IMR-90 (cell line): ENCODE measurements at regions not wholly inside any gene's neighbourhood (a gene's known extent, or its start where the extent isn't known, plus 50 kb on each side); places are given as distances from the start of the nearest gene placed in this dataset.

Source experiments
- ATAC-seq: fragments of 200-7000 bp; cut with Tn5 transposase; 2 replicates; pipeline ENCODE4 v1.9.1; 2020; ENCODE audit warnings: low read depth, mild to moderate bottlenecking, moderate library complexity
- BruUV-seq: library from RNA; stranded (reverse); fragments of 400-500 nt; replicated peaks from 2 replicates; lab custom pipeline; 2021; lab: Mats Ljungman, UMichigan
- CTCF ChIA-PET: fragments of 300-600 bp; formaldehyde crosslinking; extraction: SDS; loops from one replicate; lab custom pipeline; 2021; ENCODE audit warnings: antibody characterized with exemption; lab: Yijun Ruan, JAX
- POLR2A ChIA-PET: fragments of 300-600 bp; sonication (Branson Sonifier 250); formaldehyde crosslinking; loops from one replicate; lab custom pipeline; 2022; ENCODE audit warnings: antibody characterized with exemption; ENCODE audit not compliant: unreplicated experiment; lab: Charles Lee
- DNase-seq: peaks from one replicate; pipeline ENCODE4 v3.0.0; 2013
- H2AFZ ChIP-seq: replicated peaks from 2 replicates; pipeline ENCODE3; 2013; ENCODE audit warnings: low read length, mild to moderate bottlenecking; ENCODE audit not compliant: poor library complexity
- H2AK5ac ChIP-seq: 2 replicates; pipeline ENCODE4 v1.6.1; 2013; ENCODE audit warnings: low read depth, low read length, inconsistent platforms
- H2AK9ac ChIP-seq: replicated peaks from 2 replicates; pipeline ENCODE3; 2013; ENCODE audit warnings: mild to moderate bottlenecking, low read depth, low read length, moderate library complexity; ENCODE audit not compliant: poor library complexity
- H2BK120ac ChIP-seq: 2 replicates; pipeline ENCODE4 v1.6.1; 2013; ENCODE audit warnings: low read depth, low read length, inconsistent platforms
- H2BK15ac ChIP-seq: 3 replicates; pipeline ENCODE4 v1.6.1; 2013; ENCODE audit warnings: low read depth, low read length, inconsistent platforms
- H2BK20ac ChIP-seq: 2 replicates; pipeline ENCODE4 v1.6.1; 2013; ENCODE audit warnings: low read depth, mild to moderate bottlenecking, inconsistent platforms, low read length, moderate library complexity
- H2BK5ac ChIP-seq: 2 replicates; pipeline ENCODE4 v1.6.1; 2013; ENCODE audit warnings: mild to moderate bottlenecking, low read depth, low read length, inconsistent platforms; ENCODE audit not compliant: poor library complexity, severe bottlenecking
- H3K14ac ChIP-seq: replicated peaks from 2 replicates; pipeline ENCODE4 v1.6.1; 2013; ENCODE audit warnings: low read depth, low read length, inconsistent platforms
- H3K18ac ChIP-seq: 2 replicates; pipeline ENCODE4 v1.6.1; 2013; ENCODE audit warnings: low read depth, low read length, control low read depth
- H3K23ac ChIP-seq: 2 replicates; pipeline ENCODE4 v1.6.1; 2013; ENCODE audit warnings: low read depth, low read length, inconsistent platforms
- H3K27ac ChIP-seq: 2 replicates; pipeline ENCODE4 v1.5.1; 2013; ENCODE audit warnings: mild to moderate bottlenecking, control low read depth, low read length; ENCODE audit not compliant: insufficient read depth
- H3K27me3 ChIP-seq: 2 replicates; pipeline ENCODE4 v1.6.1; 2013; ENCODE audit warnings: low read length; ENCODE audit not compliant: control insufficient read depth, insufficient read depth
- H3K36me3 ChIP-seq: 2 replicates; pipeline ENCODE4 v1.6.1; 2013; ENCODE audit warnings: low read length, mixed read lengths; ENCODE audit not compliant: control insufficient read depth, insufficient read depth
- H3K4ac ChIP-seq: 2 replicates; pipeline ENCODE4 v1.6.1; 2013; ENCODE audit warnings: low read depth, low read length, inconsistent platforms
- H3K4me1 ChIP-seq: 2 replicates; pipeline ENCODE4 v1.6.1; 2013; ENCODE audit warnings: low read length, mixed read lengths; ENCODE audit not compliant: control insufficient read depth, insufficient read depth
- H3K4me2 ChIP-seq: 2 replicates; pipeline ENCODE4 v1.6.1; 2013; ENCODE audit warnings: low read depth, mild to moderate bottlenecking, control low read depth, low read length, moderate library complexity
- H3K4me3 ChIP-seq: 2 replicates; pipeline ENCODE4 v1.5.1; 2013; ENCODE audit warnings: low read depth, mild to moderate bottlenecking, control low read depth, low read length, moderate library complexity; ENCODE audit not compliant: insufficient read depth
- H3K56ac ChIP-seq: 2 replicates; pipeline ENCODE4 v1.6.1; 2013; ENCODE audit warnings: low read length, inconsistent platforms; ENCODE audit not compliant: insufficient read depth; ENCODE audit errors: extremely low read depth
- H3K79me1 ChIP-seq, 2 experiments: 2 replicates each; pipeline ENCODE4 v1.6.1; 2013; ENCODE audit warnings: low read length in 2 of 2, inconsistent platforms in 1 of 2, low read depth in 1 of 2
- H3K9ac ChIP-seq: 2 replicates; pipeline ENCODE4 v1.6.1; 2013; ENCODE audit warnings: low read depth, low read length, control low read depth
- H3K9me1 ChIP-seq: 2 replicates; pipeline ENCODE4 v1.6.1; 2013; ENCODE audit warnings: low read length, inconsistent platforms; ENCODE audit not compliant: insufficient read depth
- H3K9me3 ChIP-seq: 2 replicates; pipeline ENCODE4 v1.6.1; 2013; ENCODE audit warnings: low read length; ENCODE audit not compliant: control insufficient read depth, insufficient read depth
- H4K20me1 ChIP-seq: 2 replicates; pipeline ENCODE4 v1.6.1; 2013; ENCODE audit warnings: low read length, inconsistent platforms; ENCODE audit not compliant: insufficient read depth
- H4K5ac ChIP-seq: 2 replicates; pipeline ENCODE4 v1.6.1; 2013; ENCODE audit warnings: mild to moderate bottlenecking, low read depth, low read length, control low read depth
- H4K8ac ChIP-seq, 2 experiments: 2 replicates each; pipeline ENCODE4 v1.6.1; 2013; ENCODE audit warnings: low read depth in 2 of 2, low read length in 2 of 2, control low read depth in 1 of 2, inconsistent platforms in 1 of 2
- H4K91ac ChIP-seq: 2 replicates; pipeline ENCODE4 v1.6.1; 2013; ENCODE audit warnings: low read depth, low read length, inconsistent platforms; ENCODE audit not compliant: insufficient read depth
- BHLHE40 ChIP-seq: fragments of 150-350 bp; IDR thresholded peaks from 2 replicates; pipeline ENCODE4 v1.6.1; 2016; ENCODE audit warnings: mild to moderate bottlenecking, low read depth, low read length
- CEBPB ChIP-seq: IDR thresholded peaks from 2 replicates; pipeline ENCODE4 v1.6.1; 2012; ENCODE audit warnings: low read depth, low read length, improper control_type of control experiment
- CHD1 ChIP-seq: IDR thresholded peaks from 2 replicates; pipeline ENCODE4 v1.6.1; 2012; ENCODE audit warnings: low read depth, low read length, improper control_type of control experiment
- FOS ChIP-seq: fragments of 150-350 bp; IDR thresholded peaks from 2 replicates; pipeline ENCODE4 v1.6.1; 2016; ENCODE audit warnings: low read depth, low read length
- MAZ ChIP-seq: IDR thresholded peaks from 2 replicates; pipeline ENCODE4 v1.6.1; 2012; ENCODE audit warnings: low read depth, mild to moderate bottlenecking, low read length, improper control_type of control experiment, moderate library complexity, borderline replicate concordance
- MXI1 ChIP-seq: IDR thresholded peaks from 2 replicates; pipeline ENCODE4 v1.6.1; 2012; ENCODE audit warnings: low read depth, mild to moderate bottlenecking, low read length, moderate library complexity, borderline replicate concordance
- NFE2L2 ChIP-seq: fragments of 150-350 bp; IDR thresholded peaks from 2 replicates; pipeline ENCODE4 v1.6.1; 2016; ENCODE audit warnings: low read depth, mild to moderate bottlenecking, low read length
- POLR2A ChIP-seq: IDR thresholded peaks from 2 replicates; pipeline ENCODE4 v1.6.1; 2012; ENCODE audit warnings: mild to moderate bottlenecking, low read depth, low read length
- RAD21 ChIP-seq: IDR thresholded peaks from 2 replicates; pipeline ENCODE4 v1.6.1; 2012; ENCODE audit warnings: low read length, improper control_type of control experiment
- RCOR1 ChIP-seq: IDR thresholded peaks from 2 replicates; pipeline ENCODE4 v1.6.1; 2012; ENCODE audit warnings: mild to moderate bottlenecking, low read length, improper control_type of control experiment; ENCODE audit not compliant: insufficient replicate concordance
- RFX5 ChIP-seq: IDR thresholded peaks from 2 replicates; pipeline ENCODE4 v1.8.0; 2012; ENCODE audit warnings: low read depth, mild to moderate bottlenecking, low read length, moderate library complexity
- WGBS, 2 experiments: methylation state at CpG; one replicate each; pipeline versions ENCODE4 v1.1.5 to v1.1.7; 2013; ENCODE audit warnings: missing lambda C conversion rate in 2 of 2; ENCODE audit not compliant: insufficient read length in 1 of 2; ENCODE audit errors: extremely low coverage in 2 of 2; 5-methylcytosine and 5-hydroxymethylcytosine counted together
- dilution Hi-C: fragments of 300-500 bp; cut with HindIII; formaldehyde crosslinking; loops from one replicate; pipeline ENCODE4 v1.14.3; 2018; ENCODE audit warnings: low sequenced_read_pairs; ENCODE audit not compliant: unreplicated experiment
- in situ Hi-C: fragments of 300-500 bp; cut with MboI; formaldehyde crosslinking; loops from 3 replicates; pipeline ENCODE4 v1.14.3; 2019; ENCODE audit warnings: low sequenced_read_pairs, inconsistent platforms, mixed read lengths
- intact Hi-C: fragments of 100-400 bp; cut with micrococcal nuclease; formaldehyde crosslinking; loops from 2 replicates; pipeline ENCODE4 v1.10.0; 2022
- TF ChIP-seq, protein P1 (sequence below): fragments of 150-350 bp; IDR thresholded peaks from 2 replicates; pipeline ENCODE4 v1.6.1; 2016; ENCODE audit warnings: low read depth, mild to moderate bottlenecking, low read length, moderate library complexity, borderline replicate concordance
- TF ChIP-seq, protein P2 (sequence below): conservative IDR thresholded peaks from 2 replicates; pipeline ENCODE4 v1.5.1; 2012; ENCODE audit warnings: mild to moderate bottlenecking, low read depth, low read length, improper control_type of control experiment
- TF ChIP-seq, protein P3 (sequence below): fragments of 150-350 bp; IDR thresholded peaks from 2 replicates; pipeline ENCODE4 v1.6.1; 2017; ENCODE audit warnings: mild to moderate bottlenecking, antibody characterized with exemption, low read length, low read depth

DNA sequence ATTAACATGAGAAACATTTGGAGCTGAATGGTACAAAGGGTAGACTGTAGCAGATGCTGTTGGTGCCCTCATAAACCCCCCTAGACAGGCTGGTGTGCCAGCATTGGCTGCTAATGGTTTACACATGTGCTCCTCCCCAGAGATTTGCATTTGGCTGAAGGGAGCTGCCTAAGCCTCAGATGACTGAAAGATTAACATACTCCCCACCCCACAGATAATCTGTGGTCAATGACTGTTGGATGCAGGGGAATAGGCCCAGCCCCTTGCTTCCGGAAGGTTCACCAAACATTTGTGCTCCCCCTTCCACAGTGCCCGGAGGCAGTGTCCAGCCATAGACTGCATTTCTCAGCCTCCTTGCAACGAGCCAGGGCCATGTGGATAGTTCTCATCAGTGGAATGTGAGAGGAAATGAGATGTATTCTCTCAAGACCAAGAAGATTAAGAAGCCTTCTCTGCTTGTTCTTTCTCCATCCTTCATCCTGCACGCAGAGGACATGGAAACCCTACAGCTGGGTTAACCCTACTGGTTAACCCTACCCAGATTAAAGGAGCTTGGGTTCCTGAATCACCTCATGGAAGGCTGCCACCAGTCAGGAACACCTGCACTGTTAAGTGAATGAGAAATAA is 79.6 kb downstream of the PHAX start:
- Histone ChIP-seq H4K20me1 (no peaks in the 10 kb centered on the region), H3K14ac (no peak overlapping the region), H3K18ac (no peak overlapping the region), H3K23ac (no peak overlapping the region), H3K36me3 (no peaks in the 10 kb centered on the region), H3K27me3 (peaks cover 3% of the 10 kb centered on the region; the same call in 1 of the 2 replicates), H2BK5ac (no peak overlapping the region), H3K27ac (no peak overlapping the region), H4K5ac (no peak overlapping the region), H3K9me3 (no peaks in the 10 kb centered on the region), H3K79me1 (no peaks in the 10 kb centered on the region), H2AK9ac (no peak overlapping the region), H3K4me3 (no peak overlapping the region), H3K9ac (no peak overlapping the region), H3K4me2 (no peak overlapping the region), H2BK15ac (no peak overlapping the region), H2BK120ac (no peak overlapping the region), H3K9me1 (no peaks in the 10 kb centered on the region), H2BK20ac (no peak overlapping the region), H3K4me1 (no peaks in the 10 kb centered on the region), H2AK5ac (no peak overlapping the region), H3K56ac (no peak overlapping the region), H2AFZ (peak overlapping the region; percentile 4), H4K91ac (no peak overlapping the region), H3K4ac (no peak overlapping the region), H4K8ac (no peak overlapping the region)
- no TSS peak for BruUV-seq
- ChIA-PET CTCF (no interaction called here), POLR2A (interaction anchor here (0.5 kb wide), 1 partner anchor 25 kb away, joined by 7 read pairs; no protein-coding TSS in a partner anchor)
- in situ Hi-C loops (no loop called here), intact Hi-C loops (no loop called here), dilution Hi-C loops (no loop called here)
- peak; percentile 19 for DNase-seq
- peak; percentile 72 for ATAC-seq
- TF ChIP-seq CEBPB (no peak), NFE2L2 (no peak), RAD21 (no peak), CHD1 (no peak), MAZ (no peak), BHLHE40 (no peak), FOS (no peak), MXI1 (no peak), RCOR1 (no peak), RFX5 (no peak), POLR2A (no peak)
- TF ChIP-seq, protein P1, sequence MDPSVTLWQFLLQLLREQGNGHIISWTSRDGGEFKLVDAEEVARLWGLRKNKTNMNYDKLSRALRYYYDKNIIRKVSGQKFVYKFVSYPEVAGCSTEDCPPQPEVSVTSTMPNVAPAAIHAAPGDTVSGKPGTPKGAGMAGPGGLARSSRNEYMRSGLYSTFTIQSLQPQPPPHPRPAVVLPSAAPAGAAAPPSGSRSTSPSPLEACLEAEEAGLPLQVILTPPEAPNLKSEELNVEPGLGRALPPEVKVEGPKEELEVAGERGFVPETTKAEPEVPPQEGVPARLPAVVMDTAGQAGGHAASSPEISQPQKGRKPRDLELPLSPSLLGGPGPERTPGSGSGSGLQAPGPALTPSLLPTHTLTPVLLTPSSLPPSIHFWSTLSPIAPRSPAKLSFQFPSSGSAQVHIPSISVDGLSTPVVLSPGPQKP = no peak
- TF ChIP-seq, protein P2, sequence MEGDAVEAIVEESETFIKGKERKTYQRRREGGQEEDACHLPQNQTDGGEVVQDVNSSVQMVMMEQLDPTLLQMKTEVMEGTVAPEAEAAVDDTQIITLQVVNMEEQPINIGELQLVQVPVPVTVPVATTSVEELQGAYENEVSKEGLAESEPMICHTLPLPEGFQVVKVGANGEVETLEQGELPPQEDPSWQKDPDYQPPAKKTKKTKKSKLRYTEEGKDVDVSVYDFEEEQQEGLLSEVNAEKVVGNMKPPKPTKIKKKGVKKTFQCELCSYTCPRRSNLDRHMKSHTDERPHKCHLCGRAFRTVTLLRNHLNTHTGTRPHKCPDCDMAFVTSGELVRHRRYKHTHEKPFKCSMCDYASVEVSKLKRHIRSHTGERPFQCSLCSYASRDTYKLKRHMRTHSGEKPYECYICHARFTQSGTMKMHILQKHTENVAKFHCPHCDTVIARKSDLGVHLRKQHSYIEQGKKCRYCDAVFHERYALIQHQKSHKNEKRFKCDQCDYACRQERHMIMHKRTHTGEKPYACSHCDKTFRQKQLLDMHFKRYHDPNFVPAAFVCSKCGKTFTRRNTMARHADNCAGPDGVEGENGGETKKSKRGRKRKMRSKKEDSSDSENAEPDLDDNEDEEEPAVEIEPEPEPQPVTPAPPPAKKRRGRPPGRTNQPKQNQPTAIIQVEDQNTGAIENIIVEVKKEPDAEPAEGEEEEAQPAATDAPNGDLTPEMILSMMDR = no peak
- TF ChIP-seq, protein P3, sequence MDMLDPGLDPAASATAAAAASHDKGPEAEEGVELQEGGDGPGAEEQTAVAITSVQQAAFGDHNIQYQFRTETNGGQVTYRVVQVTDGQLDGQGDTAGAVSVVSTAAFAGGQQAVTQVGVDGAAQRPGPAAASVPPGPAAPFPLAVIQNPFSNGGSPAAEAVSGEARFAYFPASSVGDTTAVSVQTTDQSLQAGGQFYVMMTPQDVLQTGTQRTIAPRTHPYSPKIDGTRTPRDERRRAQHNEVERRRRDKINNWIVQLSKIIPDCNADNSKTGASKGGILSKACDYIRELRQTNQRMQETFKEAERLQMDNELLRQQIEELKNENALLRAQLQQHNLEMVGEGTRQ = no peak
- WGBS, 2 experiments = no CpG with 5 or more reads among the region's 4 CpGs
